HG03469 (cell line): ENCODE measurements at regions not wholly inside any gene's neighbourhood (a gene's known extent, or its start where the extent isn't known, plus 50 kb on each side); places are given as distances from the start of the nearest gene placed in this dataset.

Source experiments
- ATAC-seq: cut with Tn5 transposase; IDR thresholded peaks from one replicate; pipeline ENCODE4 v1.9.1; 2021; ENCODE audit warnings: mild to moderate bottlenecking, moderate library complexity, moderate number of reproducible peaks; ENCODE audit not compliant: unreplicated experiment

GRCh38 chr1:221834698-221835513 lies 93.0 kb upstream of the DUSP10 start:
- no peak for ATAC-seq

DNA sequence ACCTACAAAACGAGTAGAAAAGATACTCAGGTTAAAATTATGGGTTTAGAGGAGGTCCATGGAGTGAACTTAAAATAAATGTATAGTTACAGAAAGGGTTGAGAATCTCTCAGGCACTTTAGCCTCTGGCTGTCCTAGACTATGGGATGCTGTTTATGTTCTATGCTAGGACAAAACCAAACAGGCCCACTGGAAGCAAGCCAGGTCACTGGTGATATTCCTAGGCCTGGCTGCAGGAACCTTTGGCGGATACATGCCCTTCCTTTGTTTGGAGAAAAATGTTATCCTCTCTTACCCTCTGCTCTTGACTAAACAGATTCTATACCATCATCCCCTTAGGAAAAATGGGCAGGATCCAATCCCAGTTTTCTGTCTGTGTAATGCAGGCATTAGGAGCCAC lies 90.7 kb upstream of the DUSP10 start:
- no peak for ATAC-seq

- ATAC-seq = no peak
These were observed 90.3 kb upstream of the DUSP10 start for GRCh38 chr1:221832151-221832550.

- no peak for ATAC-seq
These were observed 87.6 kb upstream of the DUSP10 start for GRCh38 chr1:221829327-221830015.

DNA sequence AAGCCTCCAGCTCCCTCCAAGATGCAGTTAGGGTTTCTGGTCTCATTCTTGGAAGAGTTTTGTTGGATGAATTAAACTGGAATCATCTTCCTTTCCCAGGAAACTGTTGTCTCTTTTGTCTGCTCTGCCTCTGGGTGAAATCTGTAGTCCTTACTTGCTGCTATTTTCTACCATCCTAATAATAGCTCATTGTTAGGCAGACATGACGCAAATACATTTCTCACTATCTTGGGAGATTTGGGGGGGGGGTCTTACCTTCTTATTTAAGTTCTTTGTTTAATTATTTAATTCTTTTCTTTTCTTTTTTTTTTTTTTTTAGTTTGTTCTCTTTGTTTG lies 85.4 kb upstream of the DUSP10 start:
- ATAC-seq = no peak

GRCh38 chr1:221824909-221825308 lies 83.0 kb upstream of the DUSP10 start:
- no peak for ATAC-seq

- peak; percentile 38 for ATAC-seq
These were observed 82.1 kb upstream of the DUSP10 start for GRCh38 chr1:221824025-221824424.

GRCh38 chr1:221823561-221823960 lies 81.7 kb upstream of the DUSP10 start:
- no peak for ATAC-seq

DNA sequence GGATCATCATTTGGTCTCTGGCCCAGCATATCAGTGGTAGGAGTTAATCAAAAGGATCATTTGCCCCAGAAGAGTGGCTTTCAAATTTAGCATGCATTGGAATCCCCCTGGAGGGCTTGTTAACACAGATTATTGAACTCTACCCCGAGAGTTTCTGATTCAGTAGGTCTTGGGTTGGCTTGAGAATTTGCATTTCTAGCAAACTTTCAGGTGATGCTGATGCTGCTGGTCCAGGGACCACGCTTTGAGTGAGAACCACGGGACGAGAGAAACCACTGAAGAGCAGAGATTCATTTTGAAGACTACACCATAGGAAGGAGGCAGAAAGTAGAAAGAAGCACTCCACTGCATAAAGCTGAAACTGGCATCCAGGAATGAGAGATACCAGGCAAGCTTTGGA lies 81.3 kb upstream of the DUSP10 start:
- peak; percentile 61 for ATAC-seq

DNA sequence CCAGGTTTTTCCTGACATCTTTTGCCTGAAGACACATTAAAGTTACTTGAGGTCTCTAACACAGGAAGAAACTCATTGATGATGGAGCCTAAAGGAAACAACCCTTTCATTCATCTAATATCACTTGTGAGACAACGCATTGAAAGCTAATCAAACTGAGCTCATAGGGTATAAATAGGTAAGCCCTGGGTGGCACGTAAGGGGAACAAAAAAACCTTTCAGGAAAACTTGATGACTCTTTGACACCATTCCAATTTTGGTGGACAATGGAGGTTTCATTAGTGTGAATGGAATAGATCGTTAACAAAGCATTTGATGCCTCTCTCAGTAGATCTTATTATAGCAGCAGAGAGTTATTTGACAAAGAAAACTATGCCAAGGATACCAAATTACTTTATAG lies 80.7 kb upstream of the DUSP10 start:
- no peak for ATAC-seq

- ATAC-seq = no peak
These were observed 75.0 kb upstream of the DUSP10 start for GRCh38 chr1:221816899-221817298.

- no peak for ATAC-seq
These were observed 73.8 kb upstream of the DUSP10 start for GRCh38 chr1:221815660-221816059.

GRCh38 chr1:221813887-221814286 lies 72.0 kb upstream of the DUSP10 start:
- no peak for ATAC-seq

- ATAC-seq = no peak
These were observed 71.2 kb upstream of the DUSP10 start for GRCh38 chr1:221812905-221813597.

- ATAC-seq = no peak
These were observed 70.3 kb upstream of the DUSP10 start for GRCh38 chr1:221812088-221812752.

DNA sequence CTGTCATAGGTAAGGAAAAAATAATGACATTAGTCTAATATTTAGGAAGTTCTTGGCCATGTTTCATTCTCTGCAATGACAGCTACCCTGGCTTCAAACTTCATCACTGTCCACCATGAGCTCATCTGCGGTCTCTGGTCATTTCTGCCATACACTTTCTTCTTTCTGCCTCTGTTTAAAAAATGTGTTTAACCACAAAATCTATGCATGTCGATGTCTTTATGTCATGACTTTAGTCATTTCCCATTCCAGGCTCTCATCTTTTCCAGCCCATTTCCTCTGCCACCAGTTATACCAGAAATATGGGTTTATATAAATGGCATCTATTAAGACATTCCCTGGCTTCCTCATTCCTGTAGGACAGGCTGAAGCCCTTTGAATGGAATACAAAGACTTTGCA lies 68.5 kb upstream of the DUSP10 start:
- ATAC-seq = no peak

- no peak for ATAC-seq
These were observed 67.5 kb upstream of the DUSP10 start for GRCh38 chr1:221809091-221810029.

- ATAC-seq = peak; percentile 33
These were observed 65.1 kb upstream of the DUSP10 start for GRCh38 chr1:221806984-221807383.

DNA sequence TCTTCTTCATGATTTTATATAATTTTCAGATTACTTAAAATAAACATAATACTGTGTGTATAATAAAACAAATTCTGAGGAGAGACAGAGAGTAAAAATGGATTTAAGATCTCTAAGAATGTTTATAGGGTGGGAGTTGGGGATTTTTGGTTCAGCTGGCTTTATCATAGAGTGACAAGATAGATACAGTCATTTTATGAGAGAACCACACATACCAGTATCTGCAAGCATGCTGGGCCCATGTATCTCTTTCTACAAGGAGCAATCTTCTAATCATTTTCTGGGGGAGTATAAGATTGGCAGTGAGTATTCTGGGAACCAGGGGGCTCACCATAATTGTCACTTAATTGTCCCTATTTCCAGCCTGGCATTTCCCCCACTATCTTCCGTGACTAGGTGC lies 64.3 kb upstream of the DUSP10 start:
- no peak for ATAC-seq

GRCh38 chr1:221805121-221805520 lies 63.2 kb upstream of the DUSP10 start:
- no peak for ATAC-seq
